H1 (cell line): ENCODE measurements at regions not wholly inside any gene's neighbourhood (a gene's known extent, or its start where the extent isn't known, plus 50 kb on each side); places are given as distances from the start of the nearest gene placed in this dataset.

Experiments used
- CTCF ChIA-PET: fragments of 300-600 bp; sonication (Branson Sonifier 250); formaldehyde crosslinking; loops from one replicate; lab custom pipeline; 2021; ENCODE audit not compliant: partially characterized antibody; lab: Charles Lee
- POLR2A ChIA-PET: fragments of 300-600 bp; sonication (Branson Sonifier 250); formaldehyde crosslinking; loops from one replicate; lab custom pipeline; 2021; ENCODE audit warnings: inconsistent platforms; ENCODE audit not compliant: partially characterized antibody; lab: Charles Lee
- DNase-seq, 2 experiments: peaks; one replicate each; pipeline versions ENCODE4 v3.0.0 to v3.0.0-alpha.2; 2010 to 2022; ENCODE audit warnings: low spot score in 2 of 2, low read depth in 1 of 2, mixed read lengths in 1 of 2
- FAIRE-seq: peaks from 2 replicates; lab custom pipeline; 2011; peaks lifted over from hg19 to GRCh38; lab: Jason Lieb, UNC
- H2AFZ ChIP-seq: 2 replicates; pipeline ENCODE4 v1.8.1; 2012; ENCODE audit warnings: low read length, inconsistent platforms
- H2AK5ac ChIP-seq: 2 replicates; pipeline ENCODE4 v1.6.1; 2013; ENCODE audit warnings: low read depth, low read length
- H2BK120ac ChIP-seq: replicated peaks from 2 replicates; pipeline ENCODE3; 2013; ENCODE audit warnings: low read depth, low read length, inconsistent platforms
- H2BK12ac ChIP-seq: 2 replicates; pipeline ENCODE4 v1.6.1; 2013; ENCODE audit warnings: low read depth, low read length
- H2BK15ac ChIP-seq: 2 replicates; pipeline ENCODE4 v1.6.1; 2013; ENCODE audit warnings: low read length
- H2BK20ac ChIP-seq: 2 replicates; pipeline ENCODE4 v1.6.1; 2013; ENCODE audit warnings: low read length
- H2BK5ac ChIP-seq: 2 replicates; pipeline ENCODE4 v1.6.1; 2013; ENCODE audit warnings: low read depth, low read length
- H3K14ac ChIP-seq: 2 replicates; pipeline ENCODE4 v1.6.1; 2013; ENCODE audit warnings: inconsistent platforms; ENCODE audit not compliant: insufficient read length
- H3K18ac ChIP-seq: 2 replicates; pipeline ENCODE4 v1.6.1; 2013; ENCODE audit warnings: low read length; ENCODE audit errors: extremely low read depth
- H3K23ac ChIP-seq: 2 replicates; pipeline ENCODE4 v1.6.1; 2013; ENCODE audit warnings: inconsistent platforms; ENCODE audit not compliant: insufficient read length
- H3K23me2 ChIP-seq: 2 replicates; pipeline ENCODE4 v1.6.1; 2013; ENCODE audit warnings: low read depth, low read length
- H3K27ac ChIP-seq: 2 replicates; pipeline ENCODE4 v1.6.1; 2011; ENCODE audit warnings: low read depth, low read length, inconsistent platforms
- H3K27me3 ChIP-seq, 4 experiments: replicated peaks in 1 of 4; 1 replicate in 1 of 4; 2 replicates in 3 of 4; pipeline versions ENCODE4 v1.6.1 to v1.8.1; 2011 to 2013; ENCODE audit warnings: low read length in 3 of 4, mild to moderate bottlenecking in 3 of 4, inconsistent platforms in 2 of 4, mixed read lengths in 2 of 4, moderate library complexity in 1 of 4; ENCODE audit not compliant: control insufficient read depth in 3 of 4, insufficient read depth in 3 of 4; ENCODE audit errors: extremely low read depth in 1 of 4
- H3K36me3 ChIP-seq, 4 experiments: 2 replicates each; pipeline versions ENCODE4 v1.6.1 to v1.8.1; 2011 to 2013; ENCODE audit warnings: mild to moderate bottlenecking in 4 of 4, low read length in 3 of 4, moderate library complexity in 2 of 4, control low read depth in 1 of 4, inconsistent platforms in 1 of 4; ENCODE audit not compliant: insufficient read depth in 4 of 4, control insufficient read depth in 2 of 4
- H3K4ac ChIP-seq: replicated peaks from 2 replicates; pipeline ENCODE3; 2013; ENCODE audit warnings: low read length, low read depth, mixed read lengths, inconsistent platforms; ENCODE audit not compliant: insufficient read length
- H3K4me1 ChIP-seq, 4 experiments: replicated peaks in 1 of 4; 1 replicate in 1 of 4; 2 replicates in 3 of 4; pipeline versions ENCODE4 v1.6.1 to v1.8.1; 2011 to 2013; ENCODE audit warnings: low read length in 3 of 4, inconsistent platforms in 2 of 4, mixed read lengths in 1 of 4; ENCODE audit not compliant: insufficient read depth in 4 of 4, control insufficient read depth in 3 of 4
- H3K4me2 ChIP-seq, 2 experiments: 2 replicates each; pipeline versions ENCODE4 v1.6.1 to v1.8.1; 2011 to 2013; ENCODE audit warnings: low read depth in 2 of 2, low read length in 2 of 2, control low read depth in 1 of 2, inconsistent platforms in 1 of 2, mild to moderate bottlenecking in 1 of 2; ENCODE audit not compliant: insufficient read depth in 1 of 2
- H3K4me3 ChIP-seq, 4 experiments: fragments of 200-600, 300-600 bp in 1 of 4; sonication (generic), shearing (Covaris generic), sonication (Bioruptor Twin) in 1 of 4; 2 replicates each; pipeline versions ENCODE4 v1.5.1 to v1.8.1; 2011 to 2016; ENCODE audit warnings: low read length in 4 of 4, low read depth in 3 of 4, control low read depth in 2 of 4, inconsistent platforms in 2 of 4, mild to moderate bottlenecking in 2 of 4, mixed read lengths in 1 of 4, moderate library complexity in 1 of 4; ENCODE audit not compliant: insufficient read depth in 2 of 4; ENCODE audit errors: extremely low read depth in 1 of 4
- H3K56ac ChIP-seq: replicated peaks from 2 replicates; pipeline ENCODE3; 2013; ENCODE audit warnings: low read depth, mild to moderate bottlenecking, mixed read lengths, low read length, inconsistent platforms; ENCODE audit not compliant: insufficient read length
- H3K79me1 ChIP-seq: 2 replicates; pipeline ENCODE4 v1.6.1; 2013; ENCODE audit warnings: low read depth, low read length, control low read depth
- H3K79me2 ChIP-seq, 2 experiments: 2 replicates each; pipeline versions ENCODE4 v1.6.1 to v1.8.1; 2012 to 2013; ENCODE audit warnings: low read length in 2 of 2, mild to moderate bottlenecking in 2 of 2, inconsistent platforms in 1 of 2; ENCODE audit not compliant: insufficient read depth in 2 of 2, control insufficient read depth in 1 of 2
- H3K9ac ChIP-seq, 4 experiments: replicated peaks in 1 of 4; 1 replicate in 1 of 4; 2 replicates in 3 of 4; pipeline versions ENCODE4 v1.6.1 to v1.8.1; 2011 to 2013; ENCODE audit warnings: low read depth in 3 of 4, low read length in 3 of 4, control low read depth in 2 of 4, mild to moderate bottlenecking in 2 of 4, moderate library complexity in 2 of 4, inconsistent platforms in 1 of 4; ENCODE audit errors: extremely low read depth in 1 of 4
- H3K9me3 ChIP-seq, 2 experiments: 2 replicates each; pipeline versions ENCODE4 v1.6.1 to v1.8.1; 2012 to 2013; ENCODE audit warnings: mild to moderate bottlenecking in 2 of 2, moderate library complexity in 2 of 2, control low read depth in 1 of 2, inconsistent platforms in 1 of 2, low read depth in 1 of 2, low read length in 1 of 2, mixed read lengths in 1 of 2; ENCODE audit not compliant: insufficient read depth in 2 of 2
- H4K20me1 ChIP-seq, 2 experiments: replicated peaks in 1 of 2; 2 replicates each; pipeline versions ENCODE3 to v1.8.1; 2011 to 2013; ENCODE audit warnings: inconsistent platforms in 2 of 2, low read length in 2 of 2, mild to moderate bottlenecking in 1 of 2; ENCODE audit not compliant: insufficient read depth in 2 of 2, control insufficient read depth in 1 of 2
- H4K5ac ChIP-seq: 2 replicates; pipeline ENCODE4 v1.6.1; 2013; ENCODE audit warnings: low read length, low read depth, mixed read lengths, inconsistent platforms; ENCODE audit not compliant: insufficient read length
- H4K8ac ChIP-seq: 2 replicates; pipeline ENCODE4 v1.8.0; 2013; ENCODE audit warnings: mild to moderate bottlenecking, moderate library complexity, low read length, inconsistent platforms; ENCODE audit not compliant: insufficient read depth; ENCODE audit errors: extremely low read depth
- H4K91ac ChIP-seq: replicated peaks from 2 replicates; pipeline ENCODE3; 2013; ENCODE audit warnings: low read length, mixed read lengths, inconsistent platforms; ENCODE audit not compliant: insufficient read length
- ASH2L ChIP-seq: fragments of 200-600, 300-600 bp; sonication (generic); IDR thresholded peaks from one replicate; pipeline ENCODE4 v1.7.1; 2017; ENCODE audit warnings: low read length
- BACH1 ChIP-seq: IDR thresholded peaks from 2 replicates; pipeline ENCODE4 v1.6.1; 2012; ENCODE audit warnings: low read length, improper control_type of control experiment
- FOSL1 ChIP-seq: IDR thresholded peaks from 2 replicates; pipeline ENCODE4 v1.6.1; 2011; ENCODE audit warnings: mild to moderate bottlenecking, low read depth, low read length, moderate library complexity; ENCODE audit not compliant: insufficient read depth
- HDAC2 ChIP-seq, 2 experiments: fragments of 300-600 bp in 1 of 2; sonication (generic) in 1 of 2; IDR thresholded peaks; 2 replicates each; pipeline ENCODE4 v1.6.1; 2011 to 2012; ENCODE audit warnings: low read depth in 2 of 2, low read length in 2 of 2, mild to moderate bottlenecking in 2 of 2, moderate library complexity in 2 of 2, borderline replicate concordance in 1 of 2, inconsistent platforms in 1 of 2
- JUN ChIP-seq: IDR thresholded peaks from 2 replicates; pipeline ENCODE4 v1.6.1; 2011; ENCODE audit warnings: low read depth, mild to moderate bottlenecking, improper control_type of control experiment, low read length
- JUND ChIP-seq: IDR thresholded peaks from 2 replicates; pipeline ENCODE4 v1.6.1; 2011; ENCODE audit warnings: mild to moderate bottlenecking, improper control_type of control experiment, low read length
- MAX ChIP-seq: IDR thresholded peaks from 2 replicates; pipeline ENCODE4 v1.6.1; 2012; ENCODE audit warnings: inconsistent platforms
- RFX5 ChIP-seq: IDR thresholded peaks from 2 replicates; pipeline ENCODE4 v1.6.1; 2011; ENCODE audit warnings: low read depth, low read length, improper control_type of control experiment, borderline replicate concordance
- SIX5 ChIP-seq: IDR thresholded peaks from 2 replicates; pipeline ENCODE4 v1.6.1; 2011; ENCODE audit warnings: mild to moderate bottlenecking, low read depth, low read length
- SP1 ChIP-seq: IDR thresholded peaks from 2 replicates; pipeline ENCODE4 v1.6.1; 2011; ENCODE audit warnings: low read depth, low read length
- SP4 ChIP-seq: IDR thresholded peaks from 2 replicates; pipeline ENCODE4 v1.6.1; 2012; ENCODE audit warnings: low read length, inconsistent platforms
- SUZ12 ChIP-seq: fragments of 200-600 bp; sonication (generic); IDR thresholded peaks from 2 replicates; pipeline ENCODE4 v1.6.1; 2012; ENCODE audit warnings: mild to moderate bottlenecking, inconsistent platforms, low read length, moderate library complexity, mixed read lengths
- ZNF274 ChIP-seq: IDR thresholded peaks from 2 replicates; pipeline ENCODE4 v1.7.0; 2012; ENCODE audit warnings: low read length, borderline replicate concordance; ENCODE audit errors: extremely low read depth
- WGBS, 2 experiments: shearing (Covaris generic) in 1 of 2; methylation state at CpG; one replicate each; pipeline versions ENCODE4 v1.1.6 to v1.1.7; 2013 to 2015; ENCODE audit warnings: low lambda C conversion rate in 2 of 2, mixed read lengths in 2 of 2, inconsistent platforms in 1 of 2, low coverage in 1 of 2, missing lambda C conversion rate in 1 of 2; ENCODE audit not compliant: insufficient replicate concordance in 2 of 2, insufficient coverage in 1 of 2, insufficient read length in 1 of 2; ENCODE audit errors: extremely low coverage in 1 of 2, missing lambda C conversion rate in 1 of 2; 5-methylcytosine and 5-hydroxymethylcytosine counted together
- TF ChIP-seq, protein P1 (sequence below): IDR thresholded peaks from 2 replicates; pipeline ENCODE4 v1.6.1; 2011; ENCODE audit warnings: low read depth, mild to moderate bottlenecking, low read length; ENCODE audit not compliant: insufficient read depth

GRCh38 chr3:152915695-152916094 is 80.8 kb downstream of the P2RY1 start:
- Histone ChIP-seq H3K36me3 (no peaks in the 10 kb centered on the region), H4K5ac (no peak overlapping the region), H2AK5ac (no peak overlapping the region), H3K79me1 (no peaks in the 10 kb centered on the region), H3K79me2 (no peaks in the 10 kb centered on the region), H3K4me1 (no peaks in the 10 kb centered on the region), H2BK5ac (no peak overlapping the region), H2BK12ac (no peak overlapping the region), H3K23ac (no peak overlapping the region), H3K9me3 (no peaks in the 10 kb centered on the region), H3K56ac (no peak overlapping the region), H2BK20ac (no peak overlapping the region), H3K4me3 (no peak overlapping the region), H2BK15ac (no peak overlapping the region), H4K20me1 (no peaks in the 10 kb centered on the region), H4K91ac (no peak overlapping the region), H4K8ac (no peak overlapping the region), H3K27ac (no peak overlapping the region), H2BK120ac (no peak overlapping the region), H3K23me2 (no peaks in the 10 kb centered on the region; the same call in 1 of the 2 replicates), H3K4me2 (no peak overlapping the region), H3K14ac (no peak overlapping the region), H3K9ac (no peak overlapping the region), H3K4ac (no peak overlapping the region), H2AFZ (no peak overlapping the region), H3K27me3 (no peaks in the 10 kb centered on the region), H3K18ac (no peak overlapping the region)
- 81% methylated on average over 3 of the region's 3 CpGs; no CpG with 5 or more reads in 1 of the 2 experiments for WGBS, 2 experiments
- FAIRE-seq (no peak), DNase-seq (no peak)
- POLR2A ChIA-PET = no interaction called here
- CTCF ChIA-PET = no interaction called here
- no peak for TF ChIP-seq ZNF274
- TF ChIP-seq, protein P1, sequence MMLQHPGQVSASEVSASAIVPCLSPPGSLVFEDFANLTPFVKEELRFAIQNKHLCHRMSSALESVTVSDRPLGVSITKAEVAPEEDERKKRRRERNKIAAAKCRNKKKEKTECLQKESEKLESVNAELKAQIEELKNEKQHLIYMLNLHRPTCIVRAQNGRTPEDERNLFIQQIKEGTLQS = no peak
- no peak for TF ChIP-seq SP4
- no peak for TF ChIP-seq SIX5
- no peak for TF ChIP-seq ASH2L
- no peak for TF ChIP-seq JUND
- no peak for TF ChIP-seq HDAC2 (IDR thresholded peaks at IDR 0.05; ENCODE audit: borderline replicate concordance in 1 of 2, low read depth in 2 of 2, low read length in 2 of 2)
- no peak for TF ChIP-seq JUN
- TF ChIP-seq SP1 = no peak
- no peak for TF ChIP-seq RFX5
- TF ChIP-seq BACH1 = no peak
- no peak for TF ChIP-seq SUZ12
- TF ChIP-seq FOSL1 = no peak
- no peak for TF ChIP-seq MAX
